ENCODE measurements at regions not wholly inside any gene's neighbourhood (a gene's known extent, or its start where the extent isn't known, plus 50 kb on each side); places are given as distances from the start of the nearest gene placed in this dataset.
"Not testable (repeated sequence)": the region's sequence is repeated elsewhere in the genome, so short reads cannot be mapped to it uniquely, and the experiment has no call there.

- no peak for DNase-seq (ENCODE audit: low read depth, low spot score)
- no peak overlapping the region for H3K4me3 ChIP-seq (ENCODE audit: low read depth, low read length)
- in situ Hi-C loops (cut with HindIII; ENCODE audit: low sequenced_read_pairs) = no loop called here
- no peak for TF ChIP-seq CTCF (IDR thresholded peaks at IDR 0.05; ENCODE audit: low read depth, low read length)
Measured at GRCh38 chr16:66175058-66175457, 191.4 kb upstream of the CDH5 start.

GRCh38 chr16:66173796-66174195, 192.7 kb upstream of the CDH5 start:
- H3K4me3 ChIP-seq (ENCODE audit: low read depth, low read length); DNase-seq (ENCODE audit: low read depth, low spot score); in situ Hi-C loops (cut with HindIII; ENCODE audit: low sequenced_read_pairs): not testable (repeated sequence)

GRCh38 chr16:66173181-66173580, 193.3 kb upstream of the CDH5 start:
- H3K4me3 ChIP-seq (ENCODE audit: low read depth, low read length); in situ Hi-C loops (cut with HindIII; ENCODE audit: low sequenced_read_pairs); DNase-seq (ENCODE audit: low read depth, low spot score): not testable (repeated sequence)

GRCh38 chr16:66172463-66172862, 194.0 kb upstream of the CDH5 start:
- in situ Hi-C loops (cut with HindIII; ENCODE audit: low sequenced_read_pairs) = no loop called here
- TF ChIP-seq CTCF (IDR thresholded peaks at IDR 0.05; ENCODE audit: low read depth, low read length) = no peak
- DNase-seq (ENCODE audit: low read depth, low spot score) = no peak

GRCh38 chr16:66171578-66171977, 194.9 kb upstream of the CDH5 start:
- DNase-seq (ENCODE audit: low read depth, low spot score) = no peak
- in situ Hi-C loops (cut with HindIII; ENCODE audit: low sequenced_read_pairs) = no loop called here
- no peak for TF ChIP-seq CTCF (IDR thresholded peaks at IDR 0.05; ENCODE audit: low read depth, low read length)
- H3K4me3 ChIP-seq (ENCODE audit: low read depth, low read length) = no peak overlapping the region

More at GRCh38 chr16:66172463-66172862, 194.0 kb upstream of the CDH5 start:
- H3K4me3 ChIP-seq (ENCODE audit: low read depth, low read length) = no peak overlapping the region

GRCh38 chr16:66170989-66171388, 195.5 kb upstream of the CDH5 start:
- in situ Hi-C loops (cut with HindIII; ENCODE audit: low sequenced_read_pairs) = no loop called here
- no peak for DNase-seq (ENCODE audit: low read depth, low spot score)
- no peak for TF ChIP-seq CTCF (IDR thresholded peaks at IDR 0.05; ENCODE audit: low read depth, low read length)
- H3K4me3 ChIP-seq (ENCODE audit: low read depth, low read length) = no peak overlapping the region

GRCh38 chr16:66169817-66170216, 196.7 kb upstream of the CDH5 start:
- TF ChIP-seq CTCF (IDR thresholded peaks at IDR 0.05; ENCODE audit: low read depth, low read length) = no peak
- H3K4me3 ChIP-seq (ENCODE audit: low read depth, low read length) = no peak overlapping the region
- DNase-seq (ENCODE audit: low read depth, low spot score) = no peak
- in situ Hi-C loops (cut with HindIII; ENCODE audit: low sequenced_read_pairs) = no loop called here

GRCh38 chr16:66168777-66169176, 197.7 kb upstream of the CDH5 start:
- in situ Hi-C loops (cut with HindIII; ENCODE audit: low sequenced_read_pairs) = no loop called here
- no peak for DNase-seq (ENCODE audit: low read depth, low spot score)
- no peak overlapping the region for H3K4me3 ChIP-seq (ENCODE audit: low read depth, low read length)
- no peak for TF ChIP-seq CTCF (IDR thresholded peaks at IDR 0.05; ENCODE audit: low read depth, low read length)
